Thyroid gland (tissue), 4 donors: ENCODE measurements at regions not wholly inside any gene's neighbourhood (a gene's known extent, or its start where the extent isn't known, plus 50 kb on each side); places are given as distances from the start of the nearest gene placed in this dataset.

ENCODE experiments used
- DNase-seq, 2 donors: peaks; one replicate each; pipeline ENCODE4 v3.0.0-alpha.2; 2019
- H3K27ac ChIP-seq, 3 donors: fragments of 200-600 bp; sonication (generic); 1 replicate in 2 of 3; 2 replicates in 1 of 3; pipeline ENCODE4 v1.5.1; 2016 to 2019; ENCODE audit warnings: mild to moderate bottlenecking in 1 of 3, moderate library complexity in 1 of 3
- H3K27me3 ChIP-seq: fragments of 200-600 bp; sonication (generic); one replicate; pipeline ENCODE4 v1.5.1; 2019
- H3K36me3 ChIP-seq, 2 donors: fragments of 200-600 bp; sonication (generic); one replicate each; pipeline ENCODE4 v1.5.1; 2016 to 2019
- H3K4me1 ChIP-seq, 2 donors: fragments of 200-600 bp; sonication (generic); one replicate each; pipeline ENCODE4 v1.5.1; 2017 to 2019
- H3K4me3 ChIP-seq, 3 donors: fragments of 200-600 bp; sonication (generic); replicated peaks in 1 of 3; 1 replicate in 2 of 3; 2 replicates in 1 of 3; pipeline ENCODE4 v1.5.1; 2016; ENCODE audit warnings: mild to moderate bottlenecking in 1 of 3
- H3K9me3 ChIP-seq: fragments of 200-600 bp; sonication (generic); one replicate; pipeline ENCODE4 v1.5.1; 2017
- CTCF ChIP-seq, 6 experiments: fragments of 200-600 bp in 3 of 6; fragments of 450-650 bp in 3 of 6; sonication (generic) in 3 of 6; IDR thresholded peaks; one replicate each; pipeline ENCODE4 v1.5.1; 2016 to 2019; ENCODE audit warnings: antibody characterized with exemption in 6 of 6, mild to moderate bottlenecking in 2 of 6, inconsistent platforms in 1 of 6, moderate library complexity in 1 of 6
- POLR2A ChIP-seq, 2 donors: fragments of 450-650 bp; IDR thresholded peaks; one replicate each; pipeline ENCODE4 v1.6.1; 2017; ENCODE audit warnings: antibody characterized with exemption in 2 of 2, mild to moderate bottlenecking in 2 of 2, moderate library complexity in 1 of 2
- WGBS, 2 donors: methylation state at CpG; one replicate each; pipeline ENCODE4 v1.1.5; 2017; 5-methylcytosine and 5-hydroxymethylcytosine counted together
- intact Hi-C: fragments of 100-400 bp; cut with DNase I; formaldehyde crosslinking; loops from one replicate; pipeline ENCODE4 v1.15.1; 2023

- Histone ChIP-seq H3K4me1 (no peaks in the 10 kb centered on the region), H3K36me3 (no peaks in the 10 kb centered on the region), H3K9me3 (no peaks in the 10 kb centered on the region), H3K27me3 (no peaks in the 10 kb centered on the region), H3K4me3 (no peak overlapping the region), H3K27ac (no peak overlapping the region)
- 86 to 88% methylated on average over 27 of the region's 27 CpGs for WGBS, 2 donors
- intact Hi-C loops = no loop called here
- no peak for DNase-seq
- TF ChIP-seq CTCF (IDR thresholded peaks at IDR 0.05) = no peak
Observed at GRCh38 chr1:5708346-5709245, 283.6 kb downstream of the NPHP4 start.

- DNase-seq = no peak
- H3K27me3 ChIP-seq = no peaks in the 10 kb centered on the region
Observed at GRCh38 chr1:5707566-5708345, 284.5 kb downstream of the NPHP4 start.

GRCh38 chr1:5706239-5706638 is 286.0 kb downstream of the NPHP4 start:
- intact Hi-C loops = no loop called here
- 82 to 86% methylated on average over 5 of the region's 5 CpGs for WGBS, 2 donors
- no peak for TF ChIP-seq POLR2A (IDR thresholded peaks at IDR 0.05)
- TF ChIP-seq CTCF (IDR thresholded peaks at IDR 0.05) = no peak

More at GRCh38 chr1:5707566-5708345, 284.5 kb downstream of the NPHP4 start:
- Histone ChIP-seq H3K36me3 (no peaks in the 10 kb centered on the region), H3K9me3 (no peaks in the 10 kb centered on the region), H3K4me1 (no peaks in the 10 kb centered on the region), H3K27ac (no peak overlapping the region), H3K4me3 (no peak overlapping the region)
- intact Hi-C loops = no loop called here
- TF ChIP-seq POLR2A (IDR thresholded peaks at IDR 0.05) = no peak
- TF ChIP-seq CTCF (IDR thresholded peaks at IDR 0.05) = no peak
- 73 to 79% methylated on average over 12 of the region's 12 CpGs for WGBS, 2 donors

DNA sequence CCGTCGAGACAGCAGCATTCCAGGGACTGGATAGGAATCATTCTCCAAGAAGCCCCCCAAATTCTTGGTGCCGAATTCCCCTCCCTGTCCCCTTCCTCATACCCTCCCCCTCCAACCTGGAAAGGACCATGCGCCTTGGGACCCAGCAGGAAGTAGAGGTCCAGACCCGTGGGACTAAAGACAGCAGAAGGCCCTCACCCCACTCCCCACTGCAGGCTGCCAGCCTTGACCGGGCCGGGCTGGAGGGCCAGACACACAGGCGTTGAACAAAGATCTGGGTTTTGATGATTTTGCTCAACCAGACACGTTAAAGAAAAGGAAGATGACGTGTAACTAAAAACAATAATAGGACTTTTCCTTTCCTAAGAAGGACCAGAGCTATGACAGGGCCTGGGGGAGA is 286.5 kb downstream of the NPHP4 start:
- intact Hi-C loops = no loop called here
- no peak overlapping the region for H3K27ac ChIP-seq
- no peaks in the 10 kb centered on the region for H3K4me1 ChIP-seq
- no peaks in the 10 kb centered on the region for H3K27me3 ChIP-seq
- DNase-seq = no peak
- no peaks in the 10 kb centered on the region for H3K36me3 ChIP-seq
- H3K4me3 ChIP-seq = no peak overlapping the region
- no peaks in the 10 kb centered on the region for H3K9me3 ChIP-seq
- WGBS, 2 donors = 81 to 82% methylated on average over 9 to 10 of the region's 10 CpGs
- TF ChIP-seq CTCF (IDR thresholded peaks at IDR 0.05) (no peak), POLR2A (IDR thresholded peaks at IDR 0.05) (no peak)

More at GRCh38 chr1:5706239-5706638, 286.0 kb downstream of the NPHP4 start:
- Histone ChIP-seq H3K27me3 (no peaks in the 10 kb centered on the region), H3K9me3 (no peaks in the 10 kb centered on the region), H3K4me3 (no peak overlapping the region), H3K36me3 (no peaks in the 10 kb centered on the region), H3K27ac (no peak overlapping the region), H3K4me1 (no peaks in the 10 kb centered on the region)
- no peak for DNase-seq
